HepG2 (cell line): ENCODE measurements at regions not wholly inside any gene's neighbourhood (a gene's known extent, or its start where the extent isn't known, plus 50 kb on each side); places are given as distances from the start of the nearest gene placed in this dataset.

Source experiments
- ATAC-seq: fragments of 200-7000 bp; cut with Tn5 transposase; 3 replicates; pipeline ENCODE4 v1.9.1; 2020; ENCODE audit warnings: mild to moderate bottlenecking, moderate library complexity
- BruUV-seq: library from RNA; stranded (reverse); fragments of 400-500 nt; replicated peaks from 2 replicates; lab custom pipeline; 2021; lab: Mats Ljungman, UMichigan
- CTCF ChIA-PET: fragments of 300-600 bp; formaldehyde crosslinking; extraction: SDS; loops from one replicate; lab custom pipeline; 2021; ENCODE audit warnings: low total read pairs, inconsistent platforms, low intra/inter-chr PET ratio; lab: Yijun Ruan, JAX
- POLR2A ChIA-PET: fragments of 350-600 bp; sonication (Branson Sonifier 250); formaldehyde crosslinking; loops from one replicate; lab custom pipeline; 2020; ENCODE audit warnings: antibody characterized with exemption, inconsistent platforms; lab: Yijun Ruan, JAX
- DNase-seq: peaks from one replicate; pipeline ENCODE4 v3.0.0-alpha.2; 2015; ENCODE audit warnings: low spot score
- FAIRE-seq: peaks from 3 replicates; lab custom pipeline; 2011; peaks lifted over from hg19 to GRCh38; lab: Jason Lieb, UNC
- H2AFZ ChIP-seq: one replicate; pipeline ENCODE4 v1.6.1; 2011; ENCODE audit warnings: low read length, inconsistent platforms
- H3K27ac ChIP-seq: fragments of 300-600 bp; 3 replicates; pipeline ENCODE4 v1.8.0; 2011; ENCODE audit warnings: mixed run types, mild to moderate bottlenecking, mixed read lengths, low read length, inconsistent platforms; ENCODE audit not compliant: insufficient read depth; ENCODE audit errors: extremely low read length
- H3K27me3 ChIP-seq, 2 experiments: fragments of 200-600 bp in 1 of 2; 2 replicates in 1 of 2; 3 replicates in 1 of 2; pipeline versions ENCODE4 v1.6.0 to v1.8.0; 2011; ENCODE audit warnings: low read length in 2 of 2, mild to moderate bottlenecking in 2 of 2, moderate library complexity in 2 of 2, inconsistent platforms in 1 of 2; ENCODE audit not compliant: insufficient read depth in 2 of 2, control insufficient read depth in 1 of 2
- H3K36me3 ChIP-seq, 2 experiments: fragments of 200-600 bp in 1 of 2; replicated peaks in 1 of 2; 2 replicates in 1 of 2; 3 replicates in 1 of 2; pipeline versions ENCODE4 v1.5.1 to v1.8.0; 2011; ENCODE audit warnings: low read length in 2 of 2, inconsistent platforms in 1 of 2; ENCODE audit not compliant: insufficient read depth in 2 of 2, control insufficient read depth in 1 of 2
- H3K4me1 ChIP-seq: 2 replicates; pipeline ENCODE4 v1.5.1; 2012; ENCODE audit warnings: low read length, inconsistent platforms; ENCODE audit not compliant: insufficient read depth
- H3K4me2 ChIP-seq: 2 replicates; pipeline ENCODE4 v1.6.0; 2011; ENCODE audit warnings: low read depth, low read length, inconsistent platforms
- H3K4me3 ChIP-seq, 3 experiments: fragments of 200-600 bp in 1 of 3; sonication (generic), shearing (Covaris generic) in 1 of 3; replicated peaks in 1 of 3; 2 replicates each; pipeline ENCODE4 v1.5.1; 2011 to 2016; ENCODE audit warnings: low read length in 3 of 3, inconsistent platforms in 2 of 3, low read depth in 2 of 3, mild to moderate bottlenecking in 2 of 3, control low read depth in 1 of 3, mixed read lengths in 1 of 3; ENCODE audit not compliant: insufficient read depth in 1 of 3
- H3K79me2 ChIP-seq: one replicate; pipeline ENCODE4 v1.6.1; 2011; ENCODE audit warnings: low read length, inconsistent platforms; ENCODE audit not compliant: insufficient read depth
- H3K9ac ChIP-seq: 2 replicates; pipeline ENCODE4 v1.6.0; 2011; ENCODE audit warnings: mild to moderate bottlenecking, low read depth, low read length, inconsistent platforms; ENCODE audit not compliant: insufficient read depth
- H3K9me3 ChIP-seq: 2 replicates; pipeline ENCODE4 v1.5.1; 2012; ENCODE audit warnings: mild to moderate bottlenecking, low read length
- H4K20me1 ChIP-seq: 2 replicates; pipeline ENCODE4 v1.6.0; 2011; ENCODE audit warnings: inconsistent platforms, mild to moderate bottlenecking, low read length, moderate library complexity; ENCODE audit not compliant: insufficient read depth
- CREB3 ChIP-seq: sonication (generic); formaldehyde crosslinking; IDR thresholded peaks from 2 replicates; pipeline ENCODE4 v1.5.0; 2020; ENCODE audit warnings: missing genetic modification reagents
- DNMT3B ChIP-seq: conservative IDR thresholded peaks from 2 replicates; pipeline ENCODE4 v1.6.1; 2016; ENCODE audit warnings: missing biosample characterization, control low read depth
- ISL2 ChIP-seq: sonication (generic); formaldehyde crosslinking; IDR thresholded peaks from 2 replicates; pipeline ENCODE4 v1.5.0; 2020; ENCODE audit warnings: missing genetic modification reagents
- MAX ChIP-seq: IDR thresholded peaks from 2 replicates; pipeline ENCODE4 v1.6.1; 2012; ENCODE audit warnings: inconsistent platforms
- MAZ ChIP-seq, 2 experiments: sonication (generic) in 1 of 2; formaldehyde crosslinking in 1 of 2; IDR thresholded peaks; 2 replicates each; pipeline versions ENCODE4 v1.5.0 to v1.6.1; 2012 to 2020; ENCODE audit warnings: low read depth in 2 of 2, mild to moderate bottlenecking in 2 of 2, borderline replicate concordance in 1 of 2, improper control_type of control experiment in 1 of 2, low read length in 1 of 2, missing genetic modification reagents in 1 of 2, moderate library complexity in 1 of 2
- NBN ChIP-seq: fragments of 450-650 bp; conservative IDR thresholded peaks from 2 replicates; pipeline ENCODE4 v1.6.1; 2017
- PCBP1 ChIP-seq: fragments of 200-400 bp; formaldehyde crosslinking; IDR thresholded peaks from 2 replicates; pipeline ENCODE4 v1.6.1; 2017; ENCODE audit warnings: mild to moderate bottlenecking, low read depth, low read length, borderline replicate concordance
- SMAD1 ChIP-seq: sonication (generic); formaldehyde crosslinking; IDR thresholded peaks from 2 replicates; pipeline ENCODE4 v1.4.0; 2020; ENCODE audit warnings: missing genetic modification reagents, low read depth, mild to moderate bottlenecking, borderline replicate concordance
- TRIM22 ChIP-seq: fragments of 450-650 bp; IDR thresholded peaks from 2 replicates; pipeline ENCODE4 v1.6.1; 2017
- ZBTB7A ChIP-seq: sonication (generic); formaldehyde crosslinking; IDR thresholded peaks from 2 replicates; pipeline ENCODE4 v1.8.0; 2022; ENCODE audit warnings: mild to moderate bottlenecking, missing genetic modification reagents
- ZNF276 ChIP-seq: sonication (generic); formaldehyde crosslinking; IDR thresholded peaks from 2 replicates; pipeline ENCODE4 v1.4.0; 2020; ENCODE audit warnings: mild to moderate bottlenecking, low read depth, missing genetic modification reagents
- ZNF512 ChIP-seq: sonication (generic); formaldehyde crosslinking; IDR thresholded peaks from 2 replicates; pipeline ENCODE4 v1.4.0; 2020; ENCODE audit warnings: mild to moderate bottlenecking, missing genetic modification reagents
- ZNF549 ChIP-seq: sonication (generic); formaldehyde crosslinking; IDR thresholded peaks from 2 replicates; pipeline ENCODE4 v1.5.0; 2020; ENCODE audit warnings: missing genetic modification reagents
- ZNF644 ChIP-seq: IDR thresholded peaks from 2 replicates; pipeline ENCODE4 v1.6.1; 2016; ENCODE audit warnings: low read depth
- WGBS: methylation state at CpG from one replicate; pipeline ENCODE4 v1.1.6; 2017; ENCODE audit warnings: low lambda C conversion rate; 5-methylcytosine and 5-hydroxymethylcytosine counted together
- in situ Hi-C: cut with HindIII; loops from 2 replicates; pipeline ENCODE4 v1.10.0; 2017; ENCODE audit warnings: low pct_unique_long_range_greater_than_20kb; ENCODE audit not compliant: extremely low pct_ligation_motif_present
- intact Hi-C: fragments of 100-400 bp; cut with micrococcal nuclease; formaldehyde crosslinking; loops from one replicate; pipeline ENCODE4 v1.10.0; 2022; ENCODE audit not compliant: unreplicated experiment

- no peak overlapping the region for H2AFZ ChIP-seq
- intact Hi-C loops, result no loop called here
- CTCF ChIA-PET, result no interaction called here
- no peak for FAIRE-seq
- 0% methylated on average over 1 of the region's 1 CpG for WGBS
- TF ChIP-seq ZBTB7A (CRISPR knock-in tag) (no peak), MAZ (IDR thresholded peaks at IDR 0.05; ENCODE audit: borderline replicate concordance, low read depth, low read length) (no peak), MAZ (CRISPR knock-in tag; IDR thresholded peaks at IDR 0.05; ENCODE audit: low read depth) (no peak), ZNF549 (no peak), ZNF276 (CRISPR knock-in tag) (no peak), ISL2 (CRISPR knock-in tag) (no peak)
- TF ChIP-seq, all 625 proteins: peak for 0
- H3K9me3 ChIP-seq, result no peaks in the 10 kb centered on the region
- no peak for DNase-seq
- ATAC-seq, result no peak
- no peak overlapping the region for H3K27ac ChIP-seq
- no TSS peak for BruUV-seq
- no peak overlapping the region for H3K9ac ChIP-seq
- no peak overlapping the region for H3K4me2 ChIP-seq
- H3K4me1 ChIP-seq, result no peaks in the 10 kb centered on the region
- H4K20me1 ChIP-seq, result no peaks in the 10 kb centered on the region
- in situ Hi-C loops, result no loop called here
- POLR2A ChIA-PET, result no interaction called here
- no peaks in the 10 kb centered on the region for H3K79me2 ChIP-seq
- no peaks in the 10 kb centered on the region for H3K36me3 ChIP-seq
- H3K27me3 ChIP-seq, result no peaks in the 10 kb centered on the region
- H3K4me3 ChIP-seq, result no peak overlapping the region
Observed at GRCh38 chr9:79155308-79155707, 416.5 kb upstream of the TLE4 start.

- Histone ChIP-seq H3K79me2 (no peaks in the 10 kb centered on the region), H3K4me3 (no peak overlapping the region), H3K27ac (no peak overlapping the region), H3K4me1 (no peaks in the 10 kb centered on the region), H2AFZ (no peak overlapping the region), H3K36me3 (no peaks in the 10 kb centered on the region), H4K20me1 (no peaks in the 10 kb centered on the region), H3K9ac (no peak overlapping the region), H3K4me2 (no peak overlapping the region), H3K27me3 (no peaks in the 10 kb centered on the region), H3K9me3 (no peaks in the 10 kb centered on the region)
- no TSS peak for BruUV-seq
- ChIA-PET CTCF (no interaction called here), POLR2A (no interaction called here)
- WGBS, result 0% methylated on average over 2 of the region's 2 CpGs
- ATAC-seq (no peak), FAIRE-seq (no peak), DNase-seq (no peak)
- in situ Hi-C loops (no loop called here), intact Hi-C loops (no loop called here)
- TF ChIP-seq SMAD1 (CRISPR knock-in tag), result no peak
- no peak for TF ChIP-seq NBN
- no peak for TF ChIP-seq PCBP1
- no peak for TF ChIP-seq TRIM22
- no peak for TF ChIP-seq DNMT3B (CRISPR knock-in tag)
- no peak for TF ChIP-seq ZNF644 (CRISPR knock-in tag)
- TF ChIP-seq CREB3 (CRISPR knock-in tag), result no peak
- no peak for TF ChIP-seq MAX
- TF ChIP-seq ZNF512, result no peak
Observed at GRCh38 chr9:79163544-79163943, 408.2 kb upstream of the TLE4 start.
